Left lung (tissue), 4 donors: ENCODE measurements at regions not wholly inside any gene's neighbourhood (a gene's known extent, or its start where the extent isn't known, plus 50 kb on each side); places are given as distances from the start of the nearest gene placed in this dataset.

Source experiments
- ATAC-seq: fragments of 200-7000 bp; cut with Tn5 transposase; one replicate; pipeline ENCODE4 v1.9.1; 2020; ENCODE audit warnings: moderate library complexity
- DNase-seq, 4 donors: peaks; one replicate each; pipeline ENCODE4 v3.0.0-alpha.2; 2013 to 2020
- H3K27ac ChIP-seq, 2 donors: fragments of 200-600 bp; sonication (generic) in 1 of 2; one replicate each; pipeline versions ENCODE4 v1.5.0 to v1.8.0; 2020 to 2021
- H3K27me3 ChIP-seq, 2 donors: fragments of 200-600 bp; sonication (generic) in 1 of 2; one replicate each; pipeline versions ENCODE4 v1.5.0 to v1.8.0; 2020 to 2021
- H3K36me3 ChIP-seq, 2 donors: fragments of 200-600 bp; sonication (generic) in 1 of 2; one replicate each; pipeline versions ENCODE4 v1.5.0 to v1.8.0; 2020 to 2021
- H3K4me1 ChIP-seq, 2 donors: fragments of 200-600 bp; one replicate each; pipeline ENCODE4 v1.8.0; 2021
- H3K4me3 ChIP-seq, 2 donors: fragments of 200-600 bp; sonication (generic) in 1 of 2; one replicate each; pipeline versions ENCODE4 v1.5.0 to v1.8.0; 2020 to 2021; ENCODE audit warnings: mild to moderate bottlenecking in 1 of 2
- H3K9me3 ChIP-seq, 2 donors: fragments of 200-600 bp; sonication (generic) in 1 of 2; one replicate each; pipeline versions ENCODE4 v1.5.0 to v1.8.0; 2020 to 2021
- intact Hi-C, 2 donors: fragments of 100-400 bp; cut with DNase I; formaldehyde crosslinking; loops; one replicate each; pipeline versions ENCODE4 v1.11.2 to v1.14.2; 2022
- TF ChIP-seq, protein P1 (sequence below), 2 donors: fragments of 200-600 bp; sonication (generic) in 1 of 2; IDR thresholded peaks; one replicate each; pipeline versions ENCODE4 v1.5.0 to v1.8.0; 2021; ENCODE audit warnings: antibody characterized with exemption in 2 of 2
- donor health status: DM: no; HTN: yes; CAD: no.
- donor health status: DM: no; HTN: no; CAD: no.

DNA sequence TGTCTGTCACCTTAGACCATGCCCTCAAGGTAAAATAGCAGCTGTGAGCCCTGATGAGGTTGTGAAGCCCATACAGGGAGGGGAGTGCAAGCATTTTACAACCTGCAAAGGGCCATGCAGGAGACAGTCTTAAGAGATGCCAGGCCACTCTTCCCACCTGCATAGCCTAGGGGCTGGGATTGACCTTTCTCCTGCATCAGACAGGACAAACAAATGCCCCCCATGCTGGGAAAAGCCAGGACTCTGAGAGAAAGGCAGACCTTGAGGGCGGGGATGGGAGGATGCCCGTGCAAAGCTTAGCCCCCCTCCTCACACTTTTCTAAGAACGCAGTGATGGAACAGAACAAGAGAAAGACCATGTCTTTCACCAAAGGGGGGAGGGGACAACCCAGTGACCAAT lies 137.9 kb upstream of the MAMLD1 start:
- Histone ChIP-seq H3K27me3 (no peaks in the 10 kb centered on the region), H3K4me1 (no peaks in the 10 kb centered on the region), H3K4me3 (no peak overlapping the region), H3K36me3 (no peaks in the 10 kb centered on the region), H3K9me3 (no peaks in the 10 kb centered on the region), H3K27ac (no peak overlapping the region)
- TF ChIP-seq, protein P1, sequence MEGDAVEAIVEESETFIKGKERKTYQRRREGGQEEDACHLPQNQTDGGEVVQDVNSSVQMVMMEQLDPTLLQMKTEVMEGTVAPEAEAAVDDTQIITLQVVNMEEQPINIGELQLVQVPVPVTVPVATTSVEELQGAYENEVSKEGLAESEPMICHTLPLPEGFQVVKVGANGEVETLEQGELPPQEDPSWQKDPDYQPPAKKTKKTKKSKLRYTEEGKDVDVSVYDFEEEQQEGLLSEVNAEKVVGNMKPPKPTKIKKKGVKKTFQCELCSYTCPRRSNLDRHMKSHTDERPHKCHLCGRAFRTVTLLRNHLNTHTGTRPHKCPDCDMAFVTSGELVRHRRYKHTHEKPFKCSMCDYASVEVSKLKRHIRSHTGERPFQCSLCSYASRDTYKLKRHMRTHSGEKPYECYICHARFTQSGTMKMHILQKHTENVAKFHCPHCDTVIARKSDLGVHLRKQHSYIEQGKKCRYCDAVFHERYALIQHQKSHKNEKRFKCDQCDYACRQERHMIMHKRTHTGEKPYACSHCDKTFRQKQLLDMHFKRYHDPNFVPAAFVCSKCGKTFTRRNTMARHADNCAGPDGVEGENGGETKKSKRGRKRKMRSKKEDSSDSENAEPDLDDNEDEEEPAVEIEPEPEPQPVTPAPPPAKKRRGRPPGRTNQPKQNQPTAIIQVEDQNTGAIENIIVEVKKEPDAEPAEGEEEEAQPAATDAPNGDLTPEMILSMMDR (IDR thresholded peaks at IDR 0.05): no peak
- no peak for DNase-seq
- intact Hi-C loops: no loop called here
- no peak for ATAC-seq

DNA sequence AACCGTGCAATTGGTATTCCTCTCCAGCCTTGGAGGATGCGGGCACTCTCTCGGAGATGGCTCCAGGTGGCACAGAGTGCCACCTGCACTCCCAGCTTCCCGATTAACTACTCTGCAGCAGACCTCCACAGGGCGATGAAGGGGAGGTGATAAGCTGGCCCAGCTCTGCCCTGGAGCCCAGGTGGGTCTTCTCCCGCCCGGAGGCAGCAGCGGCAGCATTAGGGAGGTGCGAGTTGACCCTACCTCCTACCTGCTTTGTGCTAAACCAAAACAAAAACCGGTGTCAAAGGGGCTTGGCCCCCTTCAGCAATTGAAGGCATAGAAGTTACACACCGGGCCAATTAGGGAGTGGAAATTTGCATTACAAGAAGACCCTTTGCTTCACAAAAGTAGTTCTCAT lies 137.4 kb upstream of the MAMLD1 start:
- H3K4me1 ChIP-seq: no peaks in the 10 kb centered on the region
- H3K4me3 ChIP-seq: no peak overlapping the region
- no peaks in the 10 kb centered on the region for H3K36me3 ChIP-seq
- no peaks in the 10 kb centered on the region for H3K27me3 ChIP-seq
- TF ChIP-seq, protein P1 (IDR thresholded peaks at IDR 0.05): no peak
- no peak overlapping the region for H3K27ac ChIP-seq
- ATAC-seq (no peak), DNase-seq (no peak)
- intact Hi-C loops: no loop called here
- no peaks in the 10 kb centered on the region for H3K9me3 ChIP-seq

DNA sequence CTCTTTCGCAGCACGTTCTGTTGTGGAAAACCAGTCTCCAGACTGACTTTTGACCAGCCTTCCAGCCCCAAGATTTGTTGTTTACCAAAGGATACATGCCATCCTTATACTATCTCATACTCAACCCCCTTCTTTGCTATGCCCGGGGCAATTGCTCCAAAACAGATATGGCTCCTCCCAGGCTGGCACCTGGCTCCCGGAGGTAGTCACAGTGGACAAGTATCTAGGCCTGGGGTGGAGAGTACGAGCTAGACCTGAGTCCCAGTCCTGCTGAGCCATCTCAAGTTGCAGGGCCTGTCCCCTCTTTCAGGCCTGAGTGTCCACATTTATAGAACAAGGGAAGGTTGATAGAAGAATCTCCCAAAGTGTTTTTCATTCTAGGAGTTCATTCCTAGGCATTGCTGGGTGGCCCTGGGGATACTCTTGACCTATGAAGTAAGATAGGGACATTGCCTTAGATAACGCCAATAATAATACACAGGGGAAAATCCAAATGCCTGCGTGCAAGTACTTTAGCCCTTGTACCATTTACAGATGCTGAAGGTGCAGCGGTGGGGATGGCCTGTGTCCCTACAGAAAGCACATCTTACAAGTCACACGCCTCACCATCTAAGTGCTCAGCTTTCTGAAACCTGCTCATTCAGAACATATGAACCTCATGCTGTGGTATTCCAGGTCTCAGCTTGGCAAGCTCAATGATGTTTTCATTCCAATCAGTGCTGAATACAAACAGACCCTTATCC lies 136.7 kb upstream of the MAMLD1 start:
- TF ChIP-seq, protein P1 (IDR thresholded peaks at IDR 0.05): no peak
- Histone ChIP-seq H3K9me3 (no peaks in the 10 kb centered on the region), H3K36me3 (no peaks in the 10 kb centered on the region), H3K4me3 (no peak overlapping the region), H3K27ac (no peak overlapping the region), H3K4me1 (no peaks in the 10 kb centered on the region), H3K27me3 (no peaks in the 10 kb centered on the region)
- ATAC-seq: no peak
- intact Hi-C loops: no loop called here
- DNase-seq: no peak

DNA sequence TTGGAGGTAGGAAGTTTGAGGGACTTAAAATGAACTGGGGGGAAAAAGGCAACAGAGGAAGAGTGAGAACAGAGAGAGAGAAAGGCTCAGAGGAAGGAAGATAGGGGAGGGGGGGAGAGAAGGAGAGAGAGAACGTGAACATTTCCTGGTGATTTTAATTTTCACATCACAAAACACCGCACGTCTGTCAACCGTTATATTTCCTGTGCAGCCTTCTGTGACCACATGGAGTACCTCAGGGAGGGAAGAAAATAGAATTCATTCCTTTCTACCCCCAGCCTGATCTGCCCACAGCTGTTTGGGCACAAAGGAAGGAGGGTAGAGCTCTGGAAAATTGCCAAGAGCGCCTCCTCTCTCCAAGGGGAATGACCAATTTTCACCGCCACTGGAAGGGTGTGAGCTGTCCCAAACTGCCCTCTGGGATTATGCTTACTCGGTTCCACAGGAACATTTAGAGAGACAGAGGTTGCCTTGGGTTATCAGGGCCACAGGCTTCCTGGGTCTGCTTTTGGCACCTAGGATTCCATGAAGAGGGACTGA lies 135.7 kb upstream of the MAMLD1 start:
- Histone ChIP-seq H3K27ac (no peak overlapping the region), H3K27me3 (no peaks in the 10 kb centered on the region), H3K36me3 (no peaks in the 10 kb centered on the region), H3K4me1 (no peaks in the 10 kb centered on the region), H3K4me3 (no peak overlapping the region), H3K9me3 (no peaks in the 10 kb centered on the region)
- ATAC-seq: no peak
- intact Hi-C loops: no loop called here
- DNase-seq: no peak
- TF ChIP-seq, protein P1 (IDR thresholded peaks at IDR 0.05): no peak

DNA sequence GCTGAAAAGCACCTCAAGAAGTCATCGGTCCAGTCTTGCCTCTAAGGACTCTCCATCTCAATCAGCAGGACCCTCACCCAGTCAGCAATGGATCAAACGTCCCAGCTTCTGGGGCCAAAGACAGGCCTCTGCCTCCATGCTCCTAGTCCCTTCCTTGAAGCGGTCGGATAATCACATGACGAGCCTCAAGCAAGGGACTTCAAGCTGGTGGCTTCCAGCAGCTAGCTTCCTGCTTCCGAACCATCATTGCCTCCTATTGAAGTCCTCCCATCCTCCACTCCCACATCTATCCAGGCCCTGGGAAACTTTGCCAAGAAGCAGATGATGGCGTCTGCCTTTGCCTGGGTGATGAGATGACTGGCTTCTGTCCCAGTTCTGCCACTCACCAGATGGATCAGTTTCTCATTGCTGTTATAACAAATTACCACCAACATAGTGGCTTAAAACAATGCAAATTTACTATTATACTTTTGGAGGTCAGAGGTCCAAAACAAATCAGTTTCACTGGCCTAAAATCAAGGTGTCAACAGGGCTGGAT lies 135.2 kb upstream of the MAMLD1 start:
- DNase-seq (no peak), ATAC-seq (no peak)
- Histone ChIP-seq H3K9me3 (no peaks in the 10 kb centered on the region), H3K4me1 (no peaks in the 10 kb centered on the region), H3K4me3 (no peak overlapping the region), H3K36me3 (no peaks in the 10 kb centered on the region), H3K27me3 (no peaks in the 10 kb centered on the region), H3K27ac (no peak overlapping the region)
- intact Hi-C loops: no loop called here
- TF ChIP-seq, protein P1 (IDR thresholded peaks at IDR 0.05): no peak
